ENCODE measurements at regions not wholly inside any gene's neighbourhood (a gene's known extent, or its start where the extent isn't known, plus 50 kb on each side); places are given as distances from the start of the nearest gene placed in this dataset.
A peak's percentile ranks its signal among the peaks of the same experiment; 100 is the strongest.
"Not testable (repeated sequence)": the region's sequence is repeated elsewhere in the genome, so short reads cannot be mapped to it uniquely, and the experiment has no call there.

DNA sequence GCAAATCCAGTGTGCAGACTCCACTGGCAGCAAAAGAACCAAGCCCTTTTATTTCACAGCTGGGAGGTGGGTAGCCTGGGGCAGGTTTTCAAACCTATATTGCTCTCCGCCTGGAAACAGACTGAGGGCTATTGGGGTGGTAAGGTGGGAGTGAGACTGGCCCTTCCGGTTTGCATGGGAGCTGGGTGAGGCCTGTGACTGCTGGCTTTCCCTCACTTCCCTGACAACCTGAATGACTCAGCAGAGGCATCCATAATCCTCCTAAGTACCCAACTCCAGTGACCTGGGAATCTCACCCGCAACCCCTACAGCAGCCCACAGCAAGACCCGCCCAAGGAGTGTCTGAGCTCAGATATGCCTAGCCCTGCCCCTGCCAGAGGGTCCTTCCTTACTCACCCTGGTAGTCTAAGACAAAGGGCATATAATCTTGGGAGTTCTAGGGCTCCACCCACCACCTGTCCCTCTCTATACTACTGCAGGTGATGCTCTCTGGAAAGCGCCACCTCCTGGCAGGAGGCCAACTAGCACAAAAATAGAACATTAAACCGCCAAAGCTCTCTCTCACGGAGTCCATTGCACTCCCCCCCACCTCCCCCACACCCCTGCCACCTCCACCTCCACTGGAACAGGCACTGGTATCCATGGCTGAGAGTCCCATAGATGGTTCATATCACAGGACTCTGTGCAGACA lies 602.0 kb upstream of the C16orf82 start:
- no TSS peak for BruUV-seq (replicated peaks)
- no peak overlapping the region for H3K27ac ChIP-seq (ENCODE audit: low read depth, low read length, poor library complexity, severe bottlenecking)

DNA sequence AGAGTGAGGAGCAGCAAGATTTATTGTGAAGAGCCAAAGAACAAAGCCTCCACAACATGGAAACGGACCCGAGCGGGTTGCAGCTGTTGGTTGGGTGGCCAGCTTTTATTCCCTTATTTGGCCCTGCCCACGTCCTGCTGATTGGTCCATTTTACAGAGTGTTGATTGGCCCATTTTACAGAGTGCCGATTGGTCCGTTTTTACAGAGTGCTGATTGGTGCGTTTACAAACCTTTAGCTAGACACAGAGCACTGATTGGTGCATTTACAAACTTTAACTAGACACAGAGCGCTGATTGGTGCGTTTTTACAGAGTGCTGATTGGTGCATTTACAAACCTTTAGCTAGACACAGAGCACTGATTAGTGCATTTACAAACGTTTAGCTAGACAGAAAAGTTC lies 592.3 kb upstream of the C16orf82 start:
- CTCF ChIA-PET; intact Hi-C loops (cut with micrococcal nuclease; ENCODE audit: unreplicated experiment); BruUV-seq (replicated peaks): not testable (repeated sequence)

More for the DNA sequence above, 602.0 kb upstream of the C16orf82 start:
- DNase-seq (ENCODE audit: low spot score) = no peak
- H3K9me3 ChIP-seq (ENCODE audit: low read depth, low read length, poor library complexity, severe bottlenecking) = no peaks in the 10 kb centered on the region
- intact Hi-C loops (cut with micrococcal nuclease; ENCODE audit: unreplicated experiment) = no loop called here
- H3K4me3 ChIP-seq (ENCODE audit: low read depth, low read length, poor library complexity, severe bottlenecking) = no peak overlapping the region
- CTCF ChIA-PET = no interaction called here
- no peaks in the 10 kb centered on the region for H3K4me1 ChIP-seq (ENCODE audit: insufficient read depth, low read length, poor library complexity, severe bottlenecking)
- H3K27me3 ChIP-seq (replicated peaks; ENCODE audit: insufficient read depth, low read depth, low read length, poor library complexity) = no peaks in the 10 kb centered on the region
- TF ChIP-seq, protein P1, sequence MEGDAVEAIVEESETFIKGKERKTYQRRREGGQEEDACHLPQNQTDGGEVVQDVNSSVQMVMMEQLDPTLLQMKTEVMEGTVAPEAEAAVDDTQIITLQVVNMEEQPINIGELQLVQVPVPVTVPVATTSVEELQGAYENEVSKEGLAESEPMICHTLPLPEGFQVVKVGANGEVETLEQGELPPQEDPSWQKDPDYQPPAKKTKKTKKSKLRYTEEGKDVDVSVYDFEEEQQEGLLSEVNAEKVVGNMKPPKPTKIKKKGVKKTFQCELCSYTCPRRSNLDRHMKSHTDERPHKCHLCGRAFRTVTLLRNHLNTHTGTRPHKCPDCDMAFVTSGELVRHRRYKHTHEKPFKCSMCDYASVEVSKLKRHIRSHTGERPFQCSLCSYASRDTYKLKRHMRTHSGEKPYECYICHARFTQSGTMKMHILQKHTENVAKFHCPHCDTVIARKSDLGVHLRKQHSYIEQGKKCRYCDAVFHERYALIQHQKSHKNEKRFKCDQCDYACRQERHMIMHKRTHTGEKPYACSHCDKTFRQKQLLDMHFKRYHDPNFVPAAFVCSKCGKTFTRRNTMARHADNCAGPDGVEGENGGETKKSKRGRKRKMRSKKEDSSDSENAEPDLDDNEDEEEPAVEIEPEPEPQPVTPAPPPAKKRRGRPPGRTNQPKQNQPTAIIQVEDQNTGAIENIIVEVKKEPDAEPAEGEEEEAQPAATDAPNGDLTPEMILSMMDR (conservative IDR thresholded peaks at IDR 0.05; ENCODE audit: low read depth, low read length) = no peak
- no peak for TF ChIP-seq EZH2 (IDR thresholded peaks at IDR 0.05; ENCODE audit: borderline replicate concordance, low read depth, low read length, poor library complexity, severe bottlenecking)
- POLR2A ChIA-PET (ENCODE audit: low non-redundant PET) = no interaction called here
- H3K36me3 ChIP-seq (ENCODE audit: insufficient read depth, low read length, poor library complexity, severe bottlenecking) = no peaks in the 10 kb centered on the region

DNA sequence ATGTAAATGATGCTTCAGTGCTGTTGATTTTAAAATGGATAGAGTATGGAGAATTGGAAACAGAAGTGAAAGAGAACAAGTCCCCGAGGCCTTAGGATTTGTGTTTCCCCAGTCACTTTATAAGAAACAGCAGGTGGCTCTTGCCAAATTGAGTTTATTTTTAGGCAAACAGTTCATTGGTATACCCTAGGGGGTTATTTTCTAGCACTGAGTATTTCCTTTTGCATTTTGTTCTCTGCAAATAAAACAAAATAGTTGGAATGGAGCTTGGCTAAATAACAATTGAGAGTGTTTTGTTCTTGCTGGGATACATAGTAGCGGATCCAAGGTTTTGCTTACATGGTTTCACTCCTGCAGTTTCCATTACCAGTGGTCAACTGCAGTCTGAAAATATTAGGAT lies 591.1 kb upstream of the C16orf82 start:
- intact Hi-C loops (cut with micrococcal nuclease; ENCODE audit: unreplicated experiment) = no loop called here
- CTCF ChIA-PET = no interaction called here
- no TSS peak for BruUV-seq (replicated peaks)

More for the DNA sequence above, 592.3 kb upstream of the C16orf82 start:
- H3K27ac ChIP-seq (ENCODE audit: low read depth, low read length, poor library complexity, severe bottlenecking); H3K4me3 ChIP-seq (ENCODE audit: low read depth, low read length, poor library complexity, severe bottlenecking); H3K4me1 ChIP-seq (ENCODE audit: insufficient read depth, low read length, poor library complexity, severe bottlenecking); H3K36me3 ChIP-seq (ENCODE audit: insufficient read depth, low read length, poor library complexity, severe bottlenecking); DNase-seq (ENCODE audit: low spot score); H3K27me3 ChIP-seq (replicated peaks; ENCODE audit: insufficient read depth, low read depth, low read length, poor library complexity); POLR2A ChIA-PET (ENCODE audit: low non-redundant PET); H3K9me3 ChIP-seq (ENCODE audit: low read depth, low read length, poor library complexity, severe bottlenecking): not testable (repeated sequence)

More for the DNA sequence above, 591.1 kb upstream of the C16orf82 start:
- no peak overlapping the region for H3K4me3 ChIP-seq (ENCODE audit: low read depth, low read length, poor library complexity, severe bottlenecking)
- H3K4me1 ChIP-seq (ENCODE audit: insufficient read depth, low read length, poor library complexity, severe bottlenecking) = no peaks in the 10 kb centered on the region
- DNase-seq (ENCODE audit: low spot score) = peak; percentile 57
- no peaks in the 10 kb centered on the region for H3K36me3 ChIP-seq (ENCODE audit: insufficient read depth, low read length, poor library complexity, severe bottlenecking)
- peaks cover 3% of the 10 kb centered on the region for H3K27me3 ChIP-seq (replicated peaks; ENCODE audit: insufficient read depth, low read depth, low read length, poor library complexity)
- H3K27ac ChIP-seq (ENCODE audit: low read depth, low read length, poor library complexity, severe bottlenecking) = no peak overlapping the region
- peaks cover 11% of the 10 kb centered on the region for H3K9me3 ChIP-seq (ENCODE audit: low read depth, low read length, poor library complexity, severe bottlenecking)
- TF ChIP-seq, protein P1 (conservative IDR thresholded peaks at IDR 0.05; ENCODE audit: low read depth, low read length) = no peak
- no peak for TF ChIP-seq EZH2 (IDR thresholded peaks at IDR 0.05; ENCODE audit: borderline replicate concordance, low read depth, low read length, poor library complexity, severe bottlenecking)
- POLR2A ChIA-PET (ENCODE audit: low non-redundant PET) = no interaction called here
